DOHH2 (cell line): ENCODE measurements at regions not wholly inside any gene's neighbourhood (a gene's known extent, or its start where the extent isn't known, plus 50 kb on each side); places are given as distances from the start of the nearest gene placed in this dataset.

Source experiments
- H3F3A ChIP-seq: fragments of 200-600 bp; sonication (generic), shearing (Covaris generic); 2 replicates; pipeline ENCODE4 v1.6.0; 2016; ENCODE audit warnings: antibody characterized with exemption, mild to moderate bottlenecking; ENCODE audit not compliant: control insufficient read depth, insufficient read depth
- H3K27ac ChIP-seq: fragments of 200-600 bp; sonication (generic); 2 replicates; pipeline ENCODE4 v1.5.1; 2014; ENCODE audit warnings: low read depth, mild to moderate bottlenecking, low read length, moderate library complexity
- H3K27me3 ChIP-seq: fragments of 200-600 bp; sonication (generic); 2 replicates; pipeline ENCODE4 v1.6.1; 2014; ENCODE audit warnings: mild to moderate bottlenecking, low read length, mixed read lengths; ENCODE audit not compliant: control insufficient read depth
- H3K36me3 ChIP-seq: fragments of 200-600 bp; sonication (generic); 2 replicates; pipeline ENCODE4 v1.6.1; 2014; ENCODE audit warnings: mild to moderate bottlenecking, low read length, moderate library complexity, mixed read lengths; ENCODE audit not compliant: control insufficient read depth
- H3K4me1 ChIP-seq: fragments of 200-600 bp; sonication (generic); 2 replicates; pipeline ENCODE4 v1.6.1; 2014; ENCODE audit warnings: mild to moderate bottlenecking, low read length, mixed read lengths; ENCODE audit not compliant: control insufficient read depth
- H3K4me2 ChIP-seq: fragments of 200-600 bp; sonication (generic); 2 replicates; pipeline ENCODE4 v1.6.0; 2014; ENCODE audit warnings: mild to moderate bottlenecking, low read length, moderate library complexity
- H3K4me3 ChIP-seq: fragments of 200-600 bp; sonication (generic); 2 replicates; pipeline ENCODE4 v1.5.1; 2014; ENCODE audit warnings: mild to moderate bottlenecking, low read length, mixed read lengths
- H3K79me2 ChIP-seq: fragments of 200-600 bp; sonication (generic); 2 replicates; pipeline ENCODE4 v1.6.1; 2014; ENCODE audit warnings: mild to moderate bottlenecking, low read length, mixed read lengths; ENCODE audit not compliant: control insufficient read depth
- H3K9me2 ChIP-seq: fragments of 200-600 bp; sonication (generic); replicated peaks from 2 replicates; pipeline ENCODE4 v1.6.1; 2014; ENCODE audit warnings: mild to moderate bottlenecking, low read length, mixed read lengths; ENCODE audit not compliant: control insufficient read depth
- H3K9me3 ChIP-seq: fragments of 200-600 bp; sonication (generic); 2 replicates; pipeline ENCODE4 v1.6.1; 2014; ENCODE audit warnings: antibody characterized with exemption, low read length, mixed read lengths; ENCODE audit not compliant: control insufficient read depth, insufficient read depth
- H4K20me1 ChIP-seq: fragments of 200-600 bp; sonication (generic); 2 replicates; pipeline ENCODE4 v1.6.0; 2014; ENCODE audit warnings: low read depth, mild to moderate bottlenecking, antibody characterized with exemption, low read length, moderate library complexity; ENCODE audit not compliant: control insufficient read depth, insufficient read depth
- EZH2phosphoT487 ChIP-seq: fragments of 200-600 bp; sonication (generic); IDR thresholded peaks from 2 replicates; pipeline ENCODE4 v1.6.1; 2017; ENCODE audit warnings: borderline replicate concordance, mild to moderate bottlenecking, antibody characterized with exemption, low read length, moderate library complexity, mixed read lengths
- TF ChIP-seq, protein P1 (sequence below): fragments of 200-600 bp; sonication (generic); IDR thresholded peaks from one replicate; pipeline ENCODE4 v1.5.1; 2014; ENCODE audit warnings: antibody characterized with exemption, mild to moderate bottlenecking, low read depth, low read length; ENCODE audit not compliant: poor library complexity, severe bottlenecking

DNA sequence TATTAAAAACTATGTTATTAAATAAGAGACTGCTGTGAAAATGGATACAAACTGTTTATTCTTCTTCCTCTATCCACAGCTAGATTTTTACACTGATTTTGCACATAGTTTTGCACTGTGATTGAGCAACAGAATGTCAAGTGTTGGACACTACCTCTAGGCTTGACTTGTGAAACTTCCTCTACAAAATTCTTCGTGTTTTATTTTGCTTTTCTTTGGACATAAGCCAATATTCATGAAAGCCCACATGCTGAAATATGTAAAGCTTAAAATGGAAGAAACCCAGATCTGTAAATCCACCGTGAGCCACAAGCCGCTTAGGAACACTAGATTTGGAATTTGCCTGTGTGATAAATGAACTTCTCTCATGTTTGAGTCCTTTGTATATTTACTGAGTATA, 849.4 kb downstream of the FSTL5 start:
- Histone ChIP-seq H3K9me3 (no peaks in the 10 kb centered on the region), H3K27me3 (no peaks in the 10 kb centered on the region), H3F3A (no peaks in the 10 kb centered on the region), H3K36me3 (no peaks in the 10 kb centered on the region), H3K4me1 (no peaks in the 10 kb centered on the region), H3K9me2 (no peaks in the 10 kb centered on the region), H3K27ac (no peak overlapping the region), H3K4me3 (no peak overlapping the region), H4K20me1 (no peaks in the 10 kb centered on the region), H3K79me2 (no peaks in the 10 kb centered on the region), H3K4me2 (no peak overlapping the region)
- TF ChIP-seq EZH2phosphoT487: no peak
- TF ChIP-seq, protein P1, sequence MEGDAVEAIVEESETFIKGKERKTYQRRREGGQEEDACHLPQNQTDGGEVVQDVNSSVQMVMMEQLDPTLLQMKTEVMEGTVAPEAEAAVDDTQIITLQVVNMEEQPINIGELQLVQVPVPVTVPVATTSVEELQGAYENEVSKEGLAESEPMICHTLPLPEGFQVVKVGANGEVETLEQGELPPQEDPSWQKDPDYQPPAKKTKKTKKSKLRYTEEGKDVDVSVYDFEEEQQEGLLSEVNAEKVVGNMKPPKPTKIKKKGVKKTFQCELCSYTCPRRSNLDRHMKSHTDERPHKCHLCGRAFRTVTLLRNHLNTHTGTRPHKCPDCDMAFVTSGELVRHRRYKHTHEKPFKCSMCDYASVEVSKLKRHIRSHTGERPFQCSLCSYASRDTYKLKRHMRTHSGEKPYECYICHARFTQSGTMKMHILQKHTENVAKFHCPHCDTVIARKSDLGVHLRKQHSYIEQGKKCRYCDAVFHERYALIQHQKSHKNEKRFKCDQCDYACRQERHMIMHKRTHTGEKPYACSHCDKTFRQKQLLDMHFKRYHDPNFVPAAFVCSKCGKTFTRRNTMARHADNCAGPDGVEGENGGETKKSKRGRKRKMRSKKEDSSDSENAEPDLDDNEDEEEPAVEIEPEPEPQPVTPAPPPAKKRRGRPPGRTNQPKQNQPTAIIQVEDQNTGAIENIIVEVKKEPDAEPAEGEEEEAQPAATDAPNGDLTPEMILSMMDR: no peak

DNA sequence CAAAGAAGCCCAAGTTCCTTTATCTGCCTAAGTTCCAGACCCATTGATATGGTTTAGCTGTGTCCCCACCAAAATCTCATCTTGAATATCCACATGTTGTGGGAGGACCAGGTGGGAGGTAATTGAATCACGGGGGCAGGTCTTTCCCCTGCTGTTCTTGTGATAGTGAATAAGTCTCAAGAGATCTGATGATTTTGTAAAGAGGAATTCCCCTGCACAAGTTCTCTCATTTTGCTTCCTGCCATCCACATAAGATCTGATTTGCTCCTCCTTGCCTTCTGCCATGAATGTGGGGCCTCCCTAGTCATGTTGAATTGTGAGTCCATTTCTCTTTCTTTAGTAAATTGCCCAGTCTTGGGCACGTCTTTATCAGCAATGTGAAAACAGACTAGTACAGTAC, 860.2 kb downstream of the FSTL5 start:
- Histone ChIP-seq H3K9me3 (no peaks in the 10 kb centered on the region), H3K4me2 (no peak overlapping the region), H3F3A (no peaks in the 10 kb centered on the region), H4K20me1 (no peaks in the 10 kb centered on the region), H3K79me2 (no peaks in the 10 kb centered on the region), H3K27ac (no peak overlapping the region), H3K27me3 (no peaks in the 10 kb centered on the region), H3K9me2 (no peaks in the 10 kb centered on the region), H3K4me3 (no peak overlapping the region), H3K4me1 (no peaks in the 10 kb centered on the region), H3K36me3 (no peaks in the 10 kb centered on the region)
- TF ChIP-seq, protein P1: no peak
- no peak for TF ChIP-seq EZH2phosphoT487

DNA sequence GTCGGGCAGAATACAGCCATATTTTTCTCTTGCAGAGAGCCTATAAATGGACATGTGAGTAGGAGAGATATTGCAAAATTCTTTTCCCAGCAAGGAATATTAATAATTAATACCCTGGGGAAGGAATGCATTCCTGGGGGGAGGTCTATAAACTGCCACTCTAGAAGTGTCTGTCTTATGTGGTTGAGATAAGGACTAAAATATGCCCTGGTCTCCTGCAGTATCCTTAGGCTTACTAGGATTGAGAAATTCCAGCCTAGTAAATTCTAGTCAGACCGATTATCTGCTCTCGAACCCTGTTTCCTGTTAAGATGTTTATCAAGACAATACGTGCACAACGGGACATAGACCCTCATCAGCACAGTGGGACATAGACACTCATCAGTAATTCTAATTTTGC, 872.6 kb downstream of the FSTL5 start:
- H3K9me3 ChIP-seq: peaks cover 3% of the 10 kb centered on the region; the same call in 1 of the 2 replicates
- H3F3A ChIP-seq: no peaks in the 10 kb centered on the region
- no peaks in the 10 kb centered on the region for H3K4me1 ChIP-seq
- no peak overlapping the region for H3K27ac ChIP-seq
- H3K4me3 ChIP-seq: no peak overlapping the region
- H4K20me1 ChIP-seq: no peaks in the 10 kb centered on the region
- TF ChIP-seq EZH2phosphoT487: no peak
- TF ChIP-seq, protein P1: no peak
- no peaks in the 10 kb centered on the region for H3K79me2 ChIP-seq
- H3K36me3 ChIP-seq: no peaks in the 10 kb centered on the region
- no peaks in the 10 kb centered on the region for H3K9me2 ChIP-seq
- no peak overlapping the region for H3K4me2 ChIP-seq
- H3K27me3 ChIP-seq: no peaks in the 10 kb centered on the region
